ENCODE measurements at regions not wholly inside any gene's neighbourhood (a gene's known extent, or its start where the extent isn't known, plus 50 kb on each side); places are given as distances from the start of the nearest gene placed in this dataset.
"Not testable (repeated sequence)": the region's sequence is repeated elsewhere in the genome, so short reads cannot be mapped to it uniquely, and the experiment has no call there.

DNA sequence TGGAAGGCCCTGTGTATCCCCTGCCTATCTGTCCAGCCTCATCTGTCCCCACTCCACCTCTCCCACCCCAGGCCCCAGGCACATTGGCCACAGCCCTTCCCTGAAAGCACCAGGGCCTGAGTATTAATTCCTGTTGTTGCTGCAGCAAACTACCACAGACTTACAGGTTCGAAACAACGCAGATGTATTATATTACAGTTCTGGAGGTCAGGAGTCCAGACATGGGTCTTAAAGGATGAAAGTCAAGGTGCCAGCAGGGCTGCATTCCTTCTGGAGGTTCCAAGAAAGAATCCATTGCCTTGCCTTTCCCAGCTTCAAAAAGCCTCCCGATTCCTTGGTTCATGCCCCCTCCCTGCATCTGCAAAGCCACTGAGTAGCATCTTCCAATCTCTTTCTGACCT, 78.7 kb upstream of the LAPTM4A start:
- DNase-seq, result no peak

DNA sequence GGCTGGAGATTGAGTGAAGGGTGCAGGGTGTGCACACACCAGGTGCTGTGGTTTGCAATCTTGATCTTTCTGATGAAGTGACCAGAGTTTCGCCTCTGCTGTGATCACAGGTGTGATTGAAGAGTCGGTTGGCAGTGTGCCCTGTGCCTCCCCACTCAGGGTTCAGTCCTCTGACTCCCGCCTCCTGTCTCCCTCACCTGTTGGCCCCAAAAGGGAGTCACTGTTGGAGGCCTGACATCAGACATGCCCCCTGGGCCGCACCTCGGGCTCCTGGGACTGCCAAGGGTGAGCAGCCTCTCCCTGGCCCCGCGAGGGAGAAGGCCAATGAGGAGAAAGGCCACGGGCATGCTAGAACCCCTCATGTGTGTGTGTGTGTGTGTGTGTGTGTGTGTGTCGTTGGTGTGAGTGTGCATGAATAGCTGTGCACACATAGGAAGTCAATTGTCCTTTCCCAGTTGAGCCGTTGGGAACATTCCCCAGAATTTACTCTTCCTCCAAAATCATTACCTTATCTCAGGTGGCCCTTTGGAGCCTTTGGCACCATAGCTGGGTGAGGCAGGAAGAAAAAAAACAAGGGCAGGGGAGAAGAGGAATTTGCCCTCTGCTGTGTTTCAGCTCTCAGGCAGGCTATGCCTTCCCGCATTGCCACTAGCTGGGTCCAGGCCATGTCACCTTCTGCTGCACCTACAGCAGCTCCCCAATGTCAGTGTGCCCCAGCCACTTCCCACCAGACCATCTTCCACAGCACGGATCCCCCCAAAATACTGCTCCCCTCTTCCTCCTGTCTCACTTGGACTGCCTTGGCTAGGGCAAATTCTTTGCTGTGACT, 78.1 kb upstream of the LAPTM4A start:
- DNase-seq, result peak; percentile 33

DNA sequence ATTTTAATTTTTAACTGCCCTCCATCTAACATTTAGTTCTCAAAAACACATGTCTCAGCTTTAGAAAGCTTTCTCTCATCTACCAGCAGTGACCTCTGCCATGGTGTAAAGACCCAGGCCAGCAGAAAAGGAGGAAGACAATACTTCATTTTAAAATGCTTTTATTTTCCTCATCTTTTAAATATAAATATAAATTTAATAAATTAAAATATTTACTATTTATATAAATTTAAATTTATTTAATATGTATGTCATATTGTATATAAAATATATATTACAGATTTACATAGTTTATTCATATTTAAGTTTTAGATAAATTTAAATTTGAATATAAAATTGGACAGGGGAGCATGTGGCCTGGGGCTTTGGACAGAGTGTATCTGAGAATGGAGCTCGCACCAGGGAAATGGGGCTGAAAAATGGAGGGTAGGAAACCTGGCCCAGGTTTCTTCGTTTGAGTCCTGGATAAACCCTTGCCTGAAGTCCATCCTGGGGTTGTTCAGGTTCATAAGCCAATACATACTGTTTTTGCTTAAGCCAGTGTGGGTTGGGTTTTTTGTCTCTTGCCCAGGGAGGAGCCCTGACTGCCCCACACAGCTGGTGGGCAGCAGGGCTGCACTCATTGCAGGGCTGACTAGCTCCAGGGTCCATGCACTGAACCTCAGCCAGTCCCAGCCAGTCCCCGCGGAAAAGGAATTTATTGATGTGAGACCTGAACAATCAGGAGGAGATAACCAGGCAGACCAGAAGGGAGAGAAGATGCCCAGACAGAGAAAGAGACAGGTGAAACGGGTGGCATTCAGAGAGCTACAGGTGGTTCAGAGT, 77.3 kb upstream of the LAPTM4A start:
- no peak for DNase-seq

DNA sequence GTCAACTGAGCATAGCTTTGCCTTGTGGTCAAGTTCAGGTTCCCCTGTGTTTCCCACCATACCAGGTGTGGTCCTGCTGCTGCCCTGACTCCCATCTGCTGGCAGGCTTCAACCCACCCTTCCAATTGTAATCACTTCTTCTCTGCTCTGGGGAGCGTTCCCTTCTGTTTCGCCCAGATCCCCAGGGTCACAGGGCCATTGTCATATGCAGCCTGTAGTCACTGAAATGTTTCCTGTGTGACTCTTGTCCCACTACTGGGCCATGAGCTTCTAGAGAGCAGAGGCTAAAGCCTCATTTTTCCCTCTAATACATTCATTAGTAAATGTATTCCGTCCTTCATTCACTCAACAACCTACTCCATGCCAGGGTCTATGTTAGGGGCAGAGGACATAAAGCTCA, 75.0 kb upstream of the LAPTM4A start:
- no peak for DNase-seq

DNA sequence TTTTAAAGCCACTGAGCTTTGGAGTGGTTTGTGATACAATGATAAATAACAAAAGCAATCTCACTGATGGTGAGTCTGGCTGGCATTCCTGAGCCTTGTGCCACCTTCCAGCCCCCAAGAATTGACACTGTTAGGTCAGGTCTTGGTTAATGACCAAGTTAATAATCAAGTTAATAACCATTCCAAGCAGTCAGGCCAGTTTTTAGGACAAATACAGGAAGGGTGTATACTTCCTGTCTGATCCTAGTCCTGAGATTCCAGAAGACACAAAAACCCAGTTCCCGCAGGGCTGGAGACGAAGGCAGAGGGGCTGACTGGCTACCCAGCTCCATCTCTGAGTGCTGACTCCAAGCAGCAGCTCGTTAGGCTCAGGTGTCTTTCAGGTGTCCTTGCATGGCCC, 74.6 kb upstream of the LAPTM4A start:
- DNase-seq, result no peak

DNA sequence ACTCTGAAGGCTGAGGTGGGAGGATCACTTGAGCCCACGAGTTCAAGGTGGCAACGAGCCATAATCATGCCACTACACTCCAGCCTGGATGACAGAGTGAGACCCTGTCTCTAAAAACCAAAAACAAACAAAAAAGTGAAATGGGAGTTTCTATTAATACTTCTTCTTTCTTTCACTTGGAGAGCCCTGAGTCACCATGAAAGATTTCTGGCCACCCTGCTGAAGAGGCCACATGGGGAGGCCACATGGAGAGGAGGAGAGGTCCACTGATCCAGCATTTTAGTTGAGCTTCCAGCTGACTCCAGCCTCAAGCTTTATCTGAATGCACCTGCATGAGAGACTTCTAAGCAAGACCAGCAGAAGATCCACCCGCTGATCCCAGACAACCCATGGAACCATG, 74.2 kb upstream of the LAPTM4A start:
- DNase-seq, result no peak

DNA sequence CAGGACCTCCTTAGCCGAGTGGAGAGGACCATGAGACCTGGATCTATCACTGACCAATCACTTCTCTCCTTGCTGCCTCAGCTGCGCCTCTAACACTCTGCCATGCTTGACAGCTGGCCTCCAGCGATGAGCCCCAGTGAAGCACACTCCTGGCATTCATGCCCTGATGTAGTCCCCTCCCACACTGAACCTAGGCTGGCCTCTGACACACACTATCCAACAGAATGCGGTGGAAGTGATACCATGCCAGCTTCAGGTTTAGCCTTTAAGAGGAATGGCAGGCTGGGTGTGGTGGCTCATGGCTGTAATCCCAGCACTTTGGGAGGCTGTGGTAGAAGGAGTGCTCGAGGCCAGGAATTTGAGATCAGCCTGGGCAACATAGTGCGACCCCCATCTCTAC, 73.7 kb upstream of the LAPTM4A start:
- no peak for DNase-seq

DNA sequence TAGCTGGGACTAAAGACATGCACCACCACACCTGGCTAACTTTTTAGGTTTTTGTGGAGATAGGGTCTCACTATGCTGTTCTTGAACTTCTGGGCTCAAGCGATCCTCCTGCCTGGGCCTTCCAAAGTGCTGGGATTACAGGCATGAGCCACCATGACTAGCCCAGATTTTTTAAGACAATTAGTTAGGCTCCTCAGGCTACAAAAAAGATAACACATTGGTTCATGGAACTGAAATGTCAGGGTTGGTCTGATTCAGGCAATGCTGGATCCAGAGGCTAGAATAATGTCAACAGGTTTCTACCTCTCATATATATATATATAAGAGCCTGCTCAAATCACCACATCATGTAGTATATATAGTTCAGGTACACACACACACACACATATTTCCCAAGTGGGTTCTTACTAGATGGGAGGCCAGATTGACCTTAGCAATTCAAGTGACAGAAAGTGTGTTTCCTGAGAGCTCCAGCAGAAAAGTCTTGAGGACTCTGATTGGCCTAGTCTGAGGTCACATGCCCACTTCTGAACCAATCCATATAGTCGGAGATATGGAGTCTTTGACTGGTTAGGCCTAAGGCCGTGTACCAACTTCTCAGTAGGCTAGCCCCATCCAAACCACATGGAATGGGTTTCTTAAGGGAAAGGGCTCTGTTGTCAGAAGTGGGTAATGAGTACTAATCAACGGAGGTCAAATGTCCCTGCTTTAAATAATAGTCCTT, 72.6 kb upstream of the LAPTM4A start:
- DNase-seq, result no peak

DNA sequence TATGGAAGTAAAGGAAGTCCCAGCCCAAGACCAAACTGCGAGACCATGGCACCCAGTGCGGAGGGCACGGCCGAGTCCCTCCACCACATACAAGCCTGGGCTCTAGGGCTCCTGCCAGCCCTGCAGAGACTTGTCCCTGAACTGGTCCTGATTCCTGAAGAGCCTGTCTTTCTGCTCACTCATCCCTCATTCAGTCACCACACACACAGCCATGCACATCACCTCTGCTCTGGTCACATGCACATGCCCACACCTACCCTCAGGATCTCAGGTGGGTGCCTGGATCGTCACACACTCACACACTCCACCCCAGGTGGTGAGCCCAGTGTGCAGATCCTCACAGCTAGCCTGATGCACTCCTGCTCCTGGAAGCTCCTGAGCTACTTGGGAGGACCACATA, 71.4 kb upstream of the LAPTM4A start:
- DNase-seq, result no peak

DNA sequence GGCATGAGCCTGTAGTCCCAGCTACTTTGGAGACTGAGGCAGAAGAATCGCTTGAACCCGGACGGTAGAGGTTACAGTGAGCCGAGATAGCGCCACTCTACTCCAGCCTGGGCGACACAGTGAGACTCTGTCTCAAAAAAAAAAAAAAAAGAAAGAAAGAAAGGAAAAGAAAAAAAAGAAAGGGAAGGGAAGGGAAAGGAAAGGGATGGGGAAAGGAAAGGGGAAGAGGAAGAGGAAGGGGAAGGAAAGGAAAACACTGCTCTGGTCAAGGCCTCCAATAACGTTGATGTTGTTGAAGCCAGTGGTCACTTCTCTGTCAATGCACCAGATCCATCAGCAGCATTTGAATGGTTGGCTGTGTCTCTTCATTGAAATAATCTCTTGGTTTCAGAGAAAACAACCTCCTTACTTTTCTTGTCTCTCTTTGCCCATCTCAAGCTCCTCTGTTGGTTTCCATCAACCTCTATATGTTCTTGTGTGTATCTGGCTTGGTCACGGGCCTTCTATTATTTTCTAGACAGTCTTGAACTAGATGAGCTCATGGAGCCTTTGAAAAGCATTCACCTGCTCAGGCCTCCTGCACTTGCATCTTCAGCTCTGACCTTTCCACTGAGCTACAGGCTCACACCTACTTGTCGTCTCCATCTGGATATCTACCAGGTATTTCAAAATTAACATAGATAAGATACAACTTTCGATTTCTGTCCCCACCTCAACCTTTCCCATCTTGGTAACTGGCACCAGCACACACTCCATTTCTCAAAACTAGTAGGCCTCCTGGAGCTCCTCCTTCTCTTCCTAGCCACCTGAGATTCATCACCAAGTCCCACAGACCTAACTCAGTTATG, 69.4 kb upstream of the LAPTM4A start:
- no peak for DNase-seq

DNA sequence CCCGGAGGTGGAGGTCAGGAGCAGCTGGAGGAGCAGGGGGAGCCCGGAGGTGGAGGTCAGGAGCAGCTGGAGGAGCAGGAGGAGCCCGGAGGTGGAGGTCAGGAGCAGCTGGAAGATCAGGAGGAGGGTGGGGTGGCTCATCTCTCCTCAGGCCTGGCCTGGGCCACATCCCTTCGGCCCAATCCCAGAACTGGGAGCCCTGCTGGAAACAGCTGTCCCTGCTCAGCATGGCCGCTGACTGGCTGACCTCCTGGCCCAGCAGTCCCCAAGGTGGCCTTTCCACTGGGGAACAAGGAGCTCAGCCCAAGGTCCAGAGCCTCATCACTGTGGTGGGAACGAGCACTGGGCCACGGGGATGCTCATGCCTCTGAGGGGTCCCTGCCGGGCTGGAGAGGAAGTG, 66.6 kb upstream of the LAPTM4A start:
- DNase-seq, result no peak

DNA sequence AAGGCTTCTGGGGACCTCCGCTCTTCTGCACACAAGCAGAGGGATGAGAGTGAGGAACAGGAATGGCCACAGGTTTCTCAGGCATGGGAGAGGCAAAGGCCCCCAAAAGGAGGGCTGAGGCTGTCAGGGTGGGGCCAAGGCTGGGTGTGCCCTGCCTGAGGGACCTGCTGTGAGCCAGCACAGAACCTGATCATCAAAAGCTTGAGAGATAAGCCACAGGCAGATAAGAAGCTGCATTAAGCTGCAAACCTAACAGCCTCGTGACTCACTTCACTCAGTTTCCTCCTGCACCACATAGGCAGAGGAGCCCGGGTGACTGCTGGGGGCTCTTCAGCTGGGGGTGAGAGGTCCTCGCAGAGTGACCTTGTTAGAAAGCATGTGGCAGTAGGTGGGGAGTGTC, 64.5 kb upstream of the LAPTM4A start:
- no peak for DNase-seq

DNA sequence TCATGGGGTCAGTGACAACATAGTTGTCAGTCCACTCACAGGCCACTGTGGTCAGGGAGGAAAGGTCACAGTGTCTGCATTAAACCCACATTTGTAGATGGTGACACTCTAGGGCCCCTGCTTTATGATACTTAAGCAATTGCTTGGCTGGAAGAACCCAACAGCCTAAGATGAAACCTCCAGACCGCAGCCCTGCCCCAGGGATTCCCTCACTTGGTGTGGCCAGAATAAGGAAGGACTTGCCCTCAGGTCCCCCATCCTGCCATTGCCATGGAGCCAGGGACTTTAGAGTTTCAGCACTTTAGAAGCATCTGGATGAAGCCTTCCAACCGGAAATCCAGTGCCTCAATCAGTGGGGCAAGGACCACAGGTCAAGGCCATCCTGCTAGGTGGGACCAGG, 63.9 kb upstream of the LAPTM4A start:
- no peak for DNase-seq

DNA sequence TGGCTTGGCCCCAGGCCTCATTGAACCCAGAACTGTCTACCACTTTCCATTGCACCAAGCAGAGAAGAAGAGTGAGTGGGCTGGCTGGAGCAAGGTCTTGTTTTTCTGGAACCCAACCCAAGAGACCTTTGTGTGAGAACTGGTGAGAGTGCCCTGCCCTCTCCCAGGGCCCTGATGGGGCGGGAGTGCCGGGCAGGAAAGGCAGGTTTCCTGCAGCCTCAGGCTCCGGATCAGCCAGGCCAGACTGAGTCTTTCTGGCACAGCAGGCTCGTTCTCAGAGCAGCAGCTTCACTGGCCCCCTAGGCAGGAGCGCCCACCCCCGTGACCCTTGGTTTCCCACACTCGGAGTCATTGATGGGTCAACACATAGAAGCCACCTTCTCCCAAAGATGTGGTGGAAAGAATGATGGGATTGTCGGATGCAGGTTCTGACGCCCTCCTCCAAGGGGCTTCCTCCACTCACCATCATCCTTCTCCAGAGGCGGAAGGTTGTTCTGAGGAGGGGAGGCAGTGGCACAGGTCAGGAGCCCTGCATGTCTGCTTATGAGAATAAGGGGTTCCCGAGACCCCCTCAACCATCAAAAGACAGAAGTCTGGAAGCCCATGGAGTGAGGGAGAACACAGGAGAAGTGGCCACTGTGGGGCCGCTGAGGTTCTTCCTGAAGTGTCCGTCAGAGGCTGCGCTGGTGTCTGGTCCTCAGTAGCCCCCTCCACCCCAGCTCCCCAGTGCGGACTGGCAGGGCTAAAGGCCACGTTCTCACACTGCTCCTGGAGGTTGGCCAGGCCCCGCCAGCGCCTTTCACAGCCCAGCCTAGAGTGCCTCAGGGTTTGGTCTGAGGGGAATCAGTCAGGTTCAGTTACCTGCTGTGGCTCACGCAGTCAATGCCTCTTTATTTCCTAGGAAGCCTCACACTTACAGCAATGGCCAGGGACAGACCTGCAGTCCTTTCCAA, 62.8 kb upstream of the LAPTM4A start:
- DNase-seq, result no peak

DNA sequence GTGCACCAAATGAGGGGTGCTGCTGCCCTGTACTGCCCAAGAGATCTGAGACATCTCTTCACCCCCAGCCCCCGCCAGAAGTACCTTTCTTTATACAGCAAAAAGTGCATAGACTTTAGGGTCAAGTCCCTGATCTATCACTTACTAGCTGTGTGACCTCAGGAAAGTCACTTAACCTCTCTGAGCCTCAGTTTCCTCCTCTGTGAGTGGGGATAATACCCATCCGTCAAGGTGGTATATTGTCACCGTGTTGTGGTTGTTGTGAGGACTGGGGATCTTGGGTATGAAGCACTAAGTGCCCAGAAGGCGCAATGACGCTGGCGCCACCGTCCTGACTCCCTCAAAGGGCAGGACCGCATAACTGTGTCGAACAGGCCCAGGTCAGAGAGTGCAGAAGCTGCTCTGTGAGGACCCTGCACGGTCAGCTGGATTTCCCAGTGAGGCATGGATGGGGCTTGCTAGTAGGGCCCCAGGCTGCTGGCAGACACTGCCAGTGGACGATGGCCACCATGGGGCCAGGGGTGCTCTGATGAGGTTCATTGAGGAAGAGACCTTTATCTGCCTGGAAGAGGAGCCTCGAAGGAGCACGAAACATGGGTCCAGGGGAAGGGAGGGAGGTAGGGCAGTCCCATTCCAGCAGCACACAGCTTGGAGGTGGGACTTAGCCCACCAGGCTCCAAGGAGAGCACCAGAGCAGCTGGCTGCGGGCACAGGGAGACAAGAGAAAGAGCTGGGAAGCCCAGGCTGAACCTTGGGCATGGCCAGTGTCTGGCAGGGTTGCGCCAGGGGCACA, 61.8 kb upstream of the LAPTM4A start:
- DNase-seq, result no peak

DNA sequence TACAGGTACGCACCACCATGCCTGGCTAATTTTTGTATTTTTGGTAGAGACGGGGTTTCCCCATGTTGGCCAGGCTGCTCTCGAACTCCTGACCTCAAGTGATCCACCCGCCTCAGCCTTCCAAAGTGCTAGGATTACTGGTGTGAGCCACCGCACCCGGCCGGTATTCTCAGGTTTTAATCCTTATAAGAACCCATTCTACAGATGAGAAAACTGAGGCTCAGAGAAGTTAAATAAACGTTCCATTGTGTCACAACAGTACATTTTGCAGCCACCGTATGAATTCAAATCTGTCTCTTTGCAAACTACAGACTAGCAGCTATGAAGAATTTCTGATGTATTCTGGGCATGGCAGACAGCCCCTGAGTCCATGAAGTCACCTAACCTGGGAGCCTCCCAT, 60.9 kb upstream of the LAPTM4A start:
- not testable (repeated sequence) for DNase-seq

DNA sequence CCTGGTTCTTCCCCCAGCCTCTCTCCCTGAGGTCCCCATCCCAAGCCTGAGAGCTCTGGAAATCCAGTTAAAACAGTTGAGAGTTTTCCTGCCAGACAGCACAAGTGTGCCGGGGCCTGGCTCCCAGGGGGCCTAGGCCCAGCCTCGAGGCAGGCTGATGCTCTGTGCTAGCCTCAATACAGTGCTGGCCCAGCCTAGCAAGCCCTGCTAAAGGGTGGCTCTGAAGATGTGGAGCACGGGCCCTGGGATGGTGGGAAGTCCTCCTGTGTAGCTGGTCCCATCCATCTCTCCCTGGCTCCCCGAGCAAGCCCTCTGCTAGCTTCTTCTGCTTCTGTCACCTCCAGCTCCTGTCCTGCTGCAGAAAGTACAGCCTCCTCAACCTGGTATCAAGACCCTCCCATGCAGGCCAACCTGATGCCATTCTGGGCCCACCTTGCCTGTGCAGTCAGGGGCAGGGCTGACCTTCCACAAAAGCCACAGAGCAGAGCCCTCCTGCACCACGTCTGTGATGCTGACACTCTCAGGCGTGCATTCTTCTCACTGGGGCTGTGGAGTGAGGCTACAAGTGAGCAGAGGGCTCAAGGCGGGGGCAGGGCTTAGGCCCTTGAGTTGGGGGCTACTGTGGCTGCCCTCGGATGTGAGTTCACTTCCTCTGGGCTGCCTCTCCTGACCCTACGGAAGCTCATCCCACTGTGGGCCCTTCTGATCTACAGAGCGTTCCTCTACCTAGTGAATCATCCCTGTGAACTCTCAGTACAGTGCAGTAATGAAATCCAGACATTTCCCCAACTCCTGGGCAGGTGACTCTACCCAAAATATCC, 60.1 kb upstream of the LAPTM4A start:
- no peak for DNase-seq

DNA sequence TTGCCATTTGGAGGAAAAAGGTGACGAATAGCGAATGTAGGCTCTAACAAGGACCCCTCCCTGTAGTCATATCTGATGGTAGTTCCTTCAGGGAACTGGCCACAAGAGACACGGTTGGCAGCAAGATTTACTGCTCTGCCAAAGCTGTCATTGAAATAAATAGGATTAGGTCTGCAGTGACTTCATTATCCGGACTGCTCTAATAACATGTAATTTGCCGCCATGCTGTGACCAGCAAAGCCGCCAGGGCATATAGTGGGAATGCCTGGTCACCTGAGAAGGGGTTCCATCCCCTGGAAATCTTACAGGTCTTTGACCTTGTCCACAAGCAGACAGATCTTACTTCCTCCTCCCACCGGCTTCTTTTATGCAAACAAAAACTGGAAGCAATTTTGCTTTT, 59.4 kb upstream of the LAPTM4A start:
- DNase-seq, result no peak

DNA sequence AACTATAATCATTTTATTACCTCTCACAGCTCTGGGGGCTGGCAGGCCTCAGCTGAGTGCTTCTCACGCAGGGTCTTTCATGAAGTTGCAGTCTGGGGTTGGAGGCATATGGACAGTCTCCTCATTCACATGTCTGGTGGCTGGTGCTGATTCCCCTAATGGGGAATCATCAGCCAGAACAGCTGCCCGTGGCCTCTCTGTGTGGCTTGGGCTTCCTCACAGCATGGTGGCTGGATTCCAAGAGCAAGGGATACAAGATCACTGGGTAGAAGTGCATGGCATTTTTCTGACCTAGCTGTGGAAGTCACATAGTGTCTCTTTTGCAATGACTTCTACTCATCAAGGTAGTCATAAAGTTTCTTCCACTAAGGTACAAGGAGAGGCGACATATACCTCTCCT, 59.0 kb upstream of the LAPTM4A start:
- DNase-seq, result no peak

Data from DMS153 (cell line).